ENCODE measurements at regions not wholly inside any gene's neighbourhood (a gene's known extent, or its start where the extent isn't known, plus 50 kb on each side); places are given as distances from the start of the nearest gene placed in this dataset.
"Not testable (repeated sequence)": the region's sequence is repeated elsewhere in the genome, so short reads cannot be mapped to it uniquely, and the experiment has no call there.

- intact Hi-C loops (cut with DNase I), result no loop called here
- no peaks in the 10 kb centered on the region for H3K9me3 ChIP-seq
- DNase-seq, result no peak
- no peak overlapping the region for H3K9ac ChIP-seq (ENCODE audit: low read depth in 2 of 2, low read length in 2 of 2)
- H3K36me3 ChIP-seq, result no peaks in the 10 kb centered on the region
- H3K4me3 ChIP-seq, result no peak overlapping the region
- no peak for TF ChIP-seq CTCF (IDR thresholded peaks at IDR 0.05)
- no peak overlapping the region for H3K27ac ChIP-seq
- no peaks in the 10 kb centered on the region for H3K4me1 ChIP-seq
- H3K27me3 ChIP-seq, result no peaks in the 10 kb centered on the region
These were observed 50.5 kb upstream of the CD99 start for GRCh38 chrX:2640436-2641150.

- Histone ChIP-seq H3K36me3 (no peaks in the 10 kb centered on the region), H3K4me3 (no peak overlapping the region), H3K9me3 (no peaks in the 10 kb centered on the region)
These were observed 52.8 kb upstream of the CD99 start for GRCh38 chrX:2638279-2638678.

GRCh38 chrX:2635342-2635741 lies 55.8 kb upstream of the CD99 start:
- Histone ChIP-seq H3K4me3 (no peak overlapping the region), H3K27ac (no peak overlapping the region), H3K4me1 (no peaks in the 10 kb centered on the region), H3K36me3 (no peaks in the 10 kb centered on the region), H3K27me3 (no peaks in the 10 kb centered on the region), H3K9ac (ENCODE audit: low read depth in 2 of 2, low read length in 2 of 2) (no peak overlapping the region), H3K9me3 (no peaks in the 10 kb centered on the region)
- DNase-seq, result no peak
- no peak for TF ChIP-seq CTCF (IDR thresholded peaks at IDR 0.05)
- intact Hi-C loops (cut with DNase I), result no loop called here

More at GRCh38 chrX:2638279-2638678, 52.8 kb upstream of the CD99 start:
- H3K27me3 ChIP-seq, result no peaks in the 10 kb centered on the region
- no peak overlapping the region for H3K27ac ChIP-seq
- H3K9ac ChIP-seq (ENCODE audit: low read depth in 2 of 2, low read length in 2 of 2), result no peak overlapping the region
- no peaks in the 10 kb centered on the region for H3K4me1 ChIP-seq
- TF ChIP-seq CTCF (IDR thresholded peaks at IDR 0.05), result no peak
- no peak for DNase-seq
- intact Hi-C loops (cut with DNase I), result no loop called here

GRCh38 chrX:2632533-2633504 lies 58.3 kb upstream of the CD99 start:
- Histone ChIP-seq H3K4me3 (no peak overlapping the region), H3K27ac (peak overlapping the region; percentile 36), H3K9me3 (no peaks in the 10 kb centered on the region), H3K27me3 (no peaks in the 10 kb centered on the region), H3K4me1 (no peaks in the 10 kb centered on the region), H3K9ac (ENCODE audit: low read depth in 2 of 2, low read length in 2 of 2) (no peak overlapping the region), H3K36me3 (no peaks in the 10 kb centered on the region)
- TF ChIP-seq CTCF (IDR thresholded peaks at IDR 0.05), result no peak
- intact Hi-C loops (cut with DNase I), result no loop called here
- no peak for DNase-seq

GRCh38 chrX:2631743-2632532 lies 59.2 kb upstream of the CD99 start:
- DNase-seq, result no peak
- intact Hi-C loops (cut with DNase I), result no loop called here
- peak overlapping the region; percentile 71 for H3K27ac ChIP-seq

GRCh38 chrX:2630935-2631742 lies 60.0 kb upstream of the CD99 start:
- intact Hi-C loops (cut with DNase I), result not testable (repeated sequence)

More at GRCh38 chrX:2631743-2632532, 59.2 kb upstream of the CD99 start:
- H3K4me1 ChIP-seq, result no peaks in the 10 kb centered on the region
- no peaks in the 10 kb centered on the region for H3K9me3 ChIP-seq
- H3K9ac ChIP-seq (ENCODE audit: low read depth in 2 of 2, low read length in 2 of 2), result no peak overlapping the region
- H3K27me3 ChIP-seq, result no peaks in the 10 kb centered on the region
- H3K4me3 ChIP-seq, result no peak overlapping the region
- no peak for TF ChIP-seq CTCF (IDR thresholded peaks at IDR 0.05)
- no peaks in the 10 kb centered on the region for H3K36me3 ChIP-seq

More at GRCh38 chrX:2630935-2631742, 60.0 kb upstream of the CD99 start:
- not testable (repeated sequence) for H3K9me3 ChIP-seq; DNase-seq; H3K36me3 ChIP-seq; H3K9ac ChIP-seq (ENCODE audit: low read depth in 2 of 2, low read length in 2 of 2); H3K4me3 ChIP-seq; H3K27me3 ChIP-seq; H3K4me1 ChIP-seq
- H3K27ac ChIP-seq, result peak overlapping the region; percentile 71
